NAMALWA (cell line): ENCODE measurements at regions not wholly inside any gene's neighbourhood (a gene's known extent, or its start where the extent isn't known, plus 50 kb on each side); places are given as distances from the start of the nearest gene placed in this dataset.

Experiments used
- DNase-seq: peaks from one replicate; pipeline ENCODE4 v3.0.0-alpha.2; 2015; ENCODE audit warnings: low spot score

DNA sequence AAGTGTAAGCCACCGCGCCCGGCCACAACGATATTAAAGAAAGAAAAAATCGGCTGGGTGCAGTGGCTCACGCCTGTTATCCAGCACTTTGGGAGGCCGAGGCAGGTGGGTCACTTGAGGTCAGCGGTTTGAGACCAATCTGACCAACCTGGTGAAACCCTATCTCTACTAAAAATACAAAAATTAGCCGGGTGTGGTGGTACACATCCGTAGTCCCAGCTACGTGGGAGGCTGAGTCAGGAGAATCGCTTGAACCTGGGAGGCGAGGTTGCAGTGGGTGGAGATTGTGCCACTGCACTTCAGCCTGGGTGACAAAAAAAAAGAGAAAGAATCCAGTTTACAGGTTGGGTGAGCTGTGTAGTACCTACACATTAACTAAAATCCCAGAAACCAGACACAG lies 99.9 kb upstream of the CACNA1A start:
- no peak for DNase-seq

DNA sequence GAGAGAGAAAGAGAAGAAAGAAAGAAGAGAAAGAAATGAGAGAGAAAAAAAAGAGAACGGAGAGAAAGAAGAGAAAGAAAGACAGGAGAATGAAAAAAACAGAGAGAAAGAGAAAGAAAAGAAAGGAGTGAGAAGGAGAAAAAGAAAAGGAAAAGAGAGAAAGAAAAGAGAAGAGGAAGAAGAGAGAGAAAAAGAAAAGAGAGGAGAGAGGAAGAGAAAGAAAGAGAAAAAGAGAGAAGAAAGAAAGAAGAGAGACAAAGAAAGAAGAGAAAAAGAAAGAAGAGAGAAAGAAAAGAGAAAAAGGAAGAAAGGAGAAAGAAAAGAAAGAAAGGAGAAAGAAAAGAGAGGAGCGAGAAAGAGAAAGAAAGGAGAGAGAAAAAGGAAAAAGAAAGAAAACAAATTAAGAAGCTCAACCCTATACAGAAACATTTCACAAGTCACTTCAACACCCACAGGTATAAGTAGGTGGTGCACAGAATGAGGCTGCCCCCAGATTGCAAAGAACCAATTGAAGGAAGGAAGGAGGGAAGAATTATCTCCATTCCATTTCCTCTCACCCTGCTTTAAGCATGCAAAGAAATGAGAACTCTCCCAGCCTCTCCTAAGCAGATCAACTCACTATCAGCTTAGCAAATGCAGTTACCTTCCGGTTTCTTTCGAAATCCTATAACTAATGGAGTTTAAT lies 98.8 kb upstream of the CACNA1A start:
- no peak for DNase-seq

DNA sequence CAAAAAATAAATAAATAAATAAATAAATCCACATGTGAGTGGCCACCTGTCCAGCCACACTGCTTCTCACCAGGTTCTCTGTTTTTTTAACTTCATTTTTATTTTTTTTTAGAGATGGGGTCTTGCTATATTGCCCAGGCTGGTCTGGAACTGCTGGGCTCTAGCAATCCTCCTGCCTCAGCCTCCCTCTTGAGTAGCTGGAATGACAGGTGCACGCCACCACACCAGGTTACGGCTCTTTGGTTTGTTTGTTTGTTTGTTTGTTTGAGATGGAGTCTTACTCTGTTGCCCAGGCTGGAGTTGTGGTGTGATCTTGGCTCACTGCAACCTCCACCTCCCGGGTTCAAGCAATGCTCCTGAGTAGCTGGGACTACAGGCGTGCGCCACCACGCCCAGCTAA lies 94.5 kb upstream of the CACNA1A start:
- DNase-seq, result no peak

DNA sequence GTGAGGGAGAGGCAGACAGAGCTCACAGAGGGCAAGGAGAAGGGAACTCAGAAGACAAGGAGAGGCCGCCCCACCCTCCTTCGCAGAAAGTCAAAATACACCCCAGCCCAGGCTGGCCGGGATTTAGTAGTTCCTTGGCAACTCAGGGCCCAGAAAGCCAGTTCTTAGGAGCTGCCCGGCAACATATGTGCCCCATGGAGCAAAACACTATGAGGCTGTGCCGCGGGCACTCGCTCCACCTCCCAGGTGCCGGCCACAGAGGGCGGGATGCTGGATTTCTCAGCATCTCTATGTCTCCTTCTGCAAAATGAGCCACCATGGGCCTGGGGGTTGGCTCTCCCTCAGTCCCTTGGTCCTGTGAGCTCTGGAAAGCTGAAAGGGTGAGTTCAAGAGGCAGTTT lies 93.8 kb upstream of the CACNA1A start:
- DNase-seq, result no peak

DNA sequence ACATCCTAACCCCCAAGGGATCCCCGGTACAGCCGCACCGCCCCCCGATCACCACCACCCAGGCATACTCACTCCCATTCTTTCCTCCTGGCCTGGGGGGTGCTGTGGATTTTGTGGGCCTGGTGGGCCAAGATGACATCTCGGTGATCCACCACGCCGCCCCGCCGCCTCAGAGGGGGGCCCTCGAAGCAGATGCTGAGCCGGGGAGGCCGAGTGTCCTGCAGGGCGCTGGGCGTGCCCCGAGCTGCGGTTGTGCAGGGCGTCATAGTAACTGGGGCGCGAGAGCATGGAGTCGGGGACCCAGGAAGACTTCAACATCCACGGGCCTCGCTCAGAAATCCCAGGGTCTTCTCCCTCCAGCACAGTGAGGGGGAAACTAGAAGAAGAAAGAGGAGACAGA lies 93.4 kb upstream of the CACNA1A start:
- DNase-seq, result no peak

DNA sequence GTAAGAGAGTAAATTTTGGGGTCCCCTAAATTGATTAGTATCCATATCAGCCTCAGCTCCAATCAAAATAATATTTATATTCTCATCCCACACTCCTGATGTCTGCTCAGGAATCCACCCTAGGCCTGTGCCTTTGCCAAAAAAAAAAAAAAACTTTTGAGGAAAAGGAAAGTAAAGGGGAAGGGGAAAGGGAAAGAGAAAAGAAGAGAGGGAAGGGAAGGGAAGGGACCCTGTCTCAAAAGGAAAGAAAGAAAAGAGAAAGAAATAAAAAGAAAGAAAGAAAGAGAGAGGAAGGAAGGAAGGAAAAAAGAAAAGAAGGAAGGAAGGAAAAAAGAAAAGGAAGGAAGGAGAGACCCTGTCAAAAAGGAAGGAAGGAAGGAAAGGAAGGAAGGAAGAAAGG lies 91.8 kb upstream of the CACNA1A start:
- no peak for DNase-seq

DNA sequence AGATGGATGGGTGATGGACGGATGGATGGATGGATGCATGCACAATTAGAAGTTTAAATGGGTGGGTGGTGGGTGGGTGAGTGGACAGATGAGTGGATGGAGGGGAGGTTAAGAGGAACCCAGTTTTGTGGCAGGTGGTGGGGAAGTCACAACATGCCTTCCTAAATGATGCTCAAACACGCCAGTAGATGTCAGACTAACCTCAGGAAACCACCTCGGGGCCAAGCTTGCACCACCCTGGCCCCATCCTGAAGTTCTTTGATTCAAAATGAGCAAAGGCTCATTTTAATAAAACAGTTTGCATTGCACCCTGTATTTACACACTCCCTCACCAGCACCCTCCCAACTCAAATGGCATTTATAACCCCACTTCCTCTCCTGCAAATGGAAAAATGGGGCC lies 91.4 kb upstream of the CACNA1A start:
- peak; percentile 75 for DNase-seq

DNA sequence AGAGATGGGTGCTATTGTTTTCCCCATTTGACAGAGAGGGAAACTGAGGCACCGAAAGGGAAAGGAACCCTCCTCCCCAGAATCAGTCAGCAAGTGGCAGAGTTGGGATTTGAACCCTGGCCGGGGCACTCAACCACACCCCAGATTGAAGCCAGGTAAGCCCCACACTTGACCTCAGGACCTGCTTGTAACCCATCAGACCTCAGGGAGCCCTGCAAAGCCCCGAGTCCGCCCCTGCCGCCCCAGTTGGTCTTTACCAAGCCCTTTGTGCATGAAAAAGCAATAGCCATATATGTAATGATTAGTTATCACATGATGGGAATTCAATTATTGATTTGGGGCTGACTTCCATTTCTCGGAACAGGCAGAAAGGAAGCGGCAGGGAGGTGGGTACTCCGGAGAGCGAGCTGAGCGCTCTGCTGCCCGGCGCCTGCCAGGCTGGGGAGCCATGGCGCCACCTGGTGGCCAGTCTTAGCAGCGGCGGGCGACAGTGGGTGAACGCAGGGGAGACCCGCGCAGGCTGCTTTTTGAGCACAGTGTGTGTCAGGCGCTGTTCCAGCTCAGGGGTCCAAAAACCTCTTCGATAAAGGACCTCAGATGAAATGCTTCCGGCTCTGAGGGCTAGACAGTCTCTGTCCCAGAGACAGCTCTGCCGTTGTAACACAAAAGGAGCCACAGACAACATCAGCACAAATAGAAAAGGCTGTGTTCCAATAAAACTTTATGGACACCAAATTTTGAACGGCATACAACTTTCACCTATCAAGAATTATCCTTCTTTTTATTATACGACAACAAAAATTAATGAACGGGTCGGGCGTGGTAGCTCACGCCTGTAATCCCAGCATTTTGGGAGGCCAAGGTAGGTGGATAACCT lies 82.9 kb upstream of the CACNA1A start:
- DNase-seq, result peak; percentile 76

DNA sequence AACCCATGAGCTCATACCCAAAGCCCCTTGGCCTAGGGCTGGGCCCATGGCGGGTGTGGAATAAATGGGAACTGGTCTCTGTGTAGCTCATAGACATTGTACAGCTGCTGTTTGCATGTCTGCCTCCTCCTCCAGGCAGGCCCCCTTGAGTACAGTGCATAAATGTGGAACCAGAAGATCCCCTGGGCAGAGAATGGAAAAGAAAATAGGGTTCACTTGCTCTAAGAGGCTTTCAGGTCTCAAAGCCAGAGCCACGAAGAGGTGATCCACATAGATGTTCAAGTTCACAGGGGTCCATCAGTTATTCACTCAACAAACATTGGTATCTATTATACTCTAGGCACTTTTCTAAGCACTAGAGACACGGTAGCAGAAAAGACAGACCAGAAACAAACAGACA lies 79.2 kb upstream of the CACNA1A start:
- DNase-seq, result no peak

DNA sequence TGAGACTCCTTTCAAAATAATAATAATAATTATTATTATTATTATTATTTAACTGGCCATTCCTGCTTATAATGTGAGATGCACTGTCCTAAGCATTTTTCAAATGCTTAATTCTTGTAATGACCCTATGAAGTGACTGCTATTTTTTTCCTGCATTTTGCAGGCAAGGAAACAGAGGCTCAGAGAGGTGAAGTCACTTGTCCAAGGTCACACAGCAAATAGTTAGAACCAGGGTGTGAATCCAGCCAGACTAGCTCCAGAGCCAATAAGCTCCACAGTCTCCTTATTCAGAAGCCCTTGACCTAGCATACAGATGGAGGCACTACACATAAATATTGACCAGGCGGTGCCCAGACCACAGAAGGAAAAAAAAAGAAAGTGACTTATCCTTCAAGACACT lies 77.5 kb upstream of the CACNA1A start:
- no peak for DNase-seq

DNA sequence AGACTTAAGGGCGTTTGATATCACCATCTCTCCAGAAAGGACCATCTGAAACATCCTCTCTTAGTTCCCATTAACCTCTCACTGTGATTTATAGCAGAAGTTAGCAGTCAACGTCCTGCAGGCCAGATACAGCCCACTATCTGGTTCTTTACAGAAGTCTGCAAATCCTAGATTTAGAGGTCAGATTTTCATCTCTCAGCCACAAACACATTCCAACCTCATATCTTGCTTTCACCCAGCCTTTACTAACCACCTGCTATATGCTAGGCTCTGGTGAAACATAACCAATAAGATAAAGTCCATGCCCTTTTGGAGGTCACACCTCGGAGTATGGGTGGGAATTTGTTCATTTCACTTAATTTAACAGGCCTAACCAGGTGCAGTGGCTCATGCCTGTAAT lies 76.8 kb upstream of the CACNA1A start:
- no peak for DNase-seq

DNA sequence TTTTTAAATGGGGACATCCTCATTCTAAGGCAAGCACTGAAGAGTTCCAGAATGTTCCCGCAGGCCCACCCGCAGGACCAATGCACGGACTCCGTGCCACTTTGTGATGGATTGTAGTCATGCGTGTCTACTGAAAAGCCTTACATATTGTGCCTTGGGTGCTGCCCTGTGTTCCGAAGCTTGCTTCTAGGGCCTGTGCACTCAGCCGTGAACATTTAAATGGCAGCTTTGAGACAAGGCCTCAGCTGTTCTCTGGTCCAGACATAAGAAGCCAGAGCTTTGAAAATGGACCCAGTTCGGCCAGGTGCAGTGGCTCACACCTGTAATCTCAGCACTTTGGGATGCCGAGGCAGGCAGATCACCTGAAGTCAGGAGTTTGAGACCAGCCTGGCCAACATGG lies 75.3 kb upstream of the CACNA1A start:
- DNase-seq, result no peak

DNA sequence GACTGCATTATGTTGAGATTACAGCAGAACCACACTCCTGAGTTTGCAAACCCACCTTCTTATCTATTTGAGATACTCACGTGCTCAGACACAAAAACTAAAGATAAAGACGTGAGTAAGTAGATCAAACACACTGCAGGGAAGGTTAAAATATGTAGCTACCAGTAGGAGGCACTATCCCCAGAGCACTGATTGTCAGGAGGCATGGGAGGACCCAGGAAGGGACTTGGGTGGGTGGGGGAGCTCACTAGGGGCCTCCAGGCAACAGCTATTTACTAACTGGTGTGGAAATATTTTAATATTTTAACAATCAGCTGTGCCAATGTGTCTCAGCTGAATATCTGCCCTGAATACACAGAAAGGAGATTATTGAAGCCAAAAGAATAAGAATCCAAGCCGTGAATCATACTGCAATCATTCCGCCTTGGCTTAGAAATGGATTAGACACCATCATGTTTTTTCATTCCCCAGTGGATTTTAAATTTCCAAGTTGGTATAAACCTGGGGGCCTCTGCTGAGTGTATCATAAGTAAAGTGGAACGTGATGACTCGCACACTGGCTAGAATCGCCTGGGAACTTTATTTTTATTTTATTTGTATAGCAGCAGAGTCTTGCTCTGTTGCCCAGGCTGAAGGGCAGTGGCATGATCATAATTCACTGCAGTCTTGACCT lies 73.2 kb upstream of the CACNA1A start:
- no peak for DNase-seq

DNA sequence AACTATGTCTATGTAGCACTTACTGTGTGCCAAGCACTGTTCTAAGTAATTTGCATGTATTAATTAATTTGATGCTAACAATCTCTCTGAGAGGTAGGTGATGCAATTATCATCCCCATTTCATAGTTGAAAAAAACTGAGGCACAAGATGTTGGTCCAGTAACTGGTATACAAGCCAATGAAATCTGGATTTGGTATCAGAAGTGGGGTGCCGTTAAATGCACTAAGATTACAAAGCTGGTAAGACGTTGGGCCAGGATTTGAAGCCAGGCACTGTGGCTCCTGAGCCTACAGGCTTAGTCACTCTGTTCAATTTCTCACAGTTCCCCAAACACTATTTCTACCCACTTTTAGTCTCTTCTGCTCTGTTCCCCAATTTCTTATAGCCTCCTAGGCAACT lies 70.4 kb upstream of the CACNA1A start:
- DNase-seq, result no peak

DNA sequence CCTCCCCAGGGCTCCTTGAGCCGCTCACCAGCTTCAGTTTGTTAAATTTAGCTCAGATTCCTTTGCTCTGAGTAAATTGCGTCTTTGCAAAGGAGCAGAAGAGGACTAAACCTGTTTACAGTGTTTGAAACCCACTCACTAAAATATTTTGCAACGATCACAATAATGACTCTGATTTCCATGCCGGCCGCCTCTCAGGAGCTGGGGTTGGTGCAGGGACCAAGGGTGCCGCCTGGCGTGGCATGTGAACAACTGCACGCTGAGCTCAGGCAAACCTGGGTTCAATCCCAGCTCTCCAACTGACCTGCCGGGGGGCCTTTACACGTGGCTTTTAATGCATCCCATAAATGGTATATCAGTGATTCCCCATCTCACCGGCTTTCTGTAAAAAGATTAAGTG lies 68.7 kb upstream of the CACNA1A start:
- DNase-seq, result no peak

DNA sequence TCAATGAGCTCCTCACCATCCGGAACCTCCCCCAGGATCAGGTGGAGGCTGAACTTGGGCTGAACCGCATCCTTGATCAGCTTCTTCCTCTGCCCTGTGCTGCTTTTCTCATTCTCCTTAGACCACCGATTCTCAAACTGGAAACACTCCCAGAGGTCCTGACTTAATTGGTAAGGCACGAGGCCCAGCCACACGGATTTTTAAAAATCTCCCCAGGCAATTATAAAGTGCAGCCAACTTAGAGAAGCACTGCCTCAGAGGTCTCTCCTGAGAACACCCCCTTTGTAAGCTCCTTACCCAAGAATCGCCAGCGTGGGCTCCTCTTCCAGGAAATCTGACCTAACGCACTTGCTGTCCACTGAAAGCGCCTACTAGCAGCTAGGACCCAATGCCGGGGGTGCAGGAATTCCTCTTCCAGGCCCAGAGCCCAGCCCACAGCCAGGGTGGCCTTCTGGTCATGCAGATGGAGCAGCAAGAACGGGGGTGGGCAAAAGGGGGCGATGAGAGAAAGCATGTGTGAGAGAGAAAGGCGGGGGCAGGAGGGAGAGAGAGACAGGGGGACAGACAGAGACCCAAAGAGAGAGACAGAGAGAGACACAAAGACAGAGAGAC lies 66.9 kb upstream of the CACNA1A start:
- DNase-seq, result no peak

DNA sequence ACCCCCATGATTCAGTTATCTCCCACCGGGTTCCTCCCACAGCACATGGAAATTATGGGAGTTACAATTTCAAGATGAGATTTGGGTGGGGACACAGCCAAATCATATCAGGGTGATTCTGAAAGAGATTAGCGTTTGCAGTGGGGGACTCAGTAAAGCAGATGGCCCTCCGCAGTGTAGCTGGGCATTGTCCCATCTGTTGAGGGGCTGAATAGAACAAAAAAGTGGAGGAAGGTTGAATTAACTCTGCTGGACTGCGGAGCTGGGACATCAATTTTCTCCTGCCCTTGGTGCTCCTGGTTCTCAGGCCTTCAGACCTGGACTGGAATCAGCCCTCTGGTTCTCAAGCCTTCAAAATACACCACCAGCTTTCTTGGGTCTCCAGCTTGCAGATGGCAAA lies 55.2 kb upstream of the CACNA1A start:
- DNase-seq, result no peak

DNA sequence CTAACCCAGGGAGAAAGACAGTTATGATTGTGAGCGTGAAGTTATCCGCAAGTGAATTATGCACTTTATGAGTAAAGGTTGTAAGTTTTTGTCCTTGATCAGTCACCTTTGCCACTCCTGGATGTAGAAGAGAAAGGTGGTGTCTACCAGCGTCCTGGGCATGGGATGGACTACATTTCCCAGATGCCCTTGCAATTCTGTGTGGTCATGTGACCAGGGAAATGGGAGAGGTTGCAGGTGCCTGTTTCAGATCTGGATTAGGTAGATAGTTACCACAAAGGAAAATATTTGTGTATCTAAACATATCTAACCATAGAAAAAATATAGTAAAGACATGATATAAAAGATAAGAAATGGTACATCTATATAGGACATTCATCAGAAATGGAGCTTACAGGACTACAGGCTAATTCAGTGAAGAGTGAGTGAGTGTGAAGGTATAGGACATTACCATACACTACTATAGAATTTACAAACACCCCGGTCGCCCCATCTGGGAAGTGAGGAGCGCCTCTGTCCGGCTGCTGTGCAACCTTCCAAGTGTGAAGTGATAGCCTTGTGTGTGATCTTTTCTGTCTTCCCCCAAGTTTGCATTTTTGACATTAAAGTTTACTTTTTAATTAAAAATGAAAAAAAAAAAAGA lies 51.6 kb upstream of the CACNA1A start:
- peak; percentile 49 for DNase-seq

DNA sequence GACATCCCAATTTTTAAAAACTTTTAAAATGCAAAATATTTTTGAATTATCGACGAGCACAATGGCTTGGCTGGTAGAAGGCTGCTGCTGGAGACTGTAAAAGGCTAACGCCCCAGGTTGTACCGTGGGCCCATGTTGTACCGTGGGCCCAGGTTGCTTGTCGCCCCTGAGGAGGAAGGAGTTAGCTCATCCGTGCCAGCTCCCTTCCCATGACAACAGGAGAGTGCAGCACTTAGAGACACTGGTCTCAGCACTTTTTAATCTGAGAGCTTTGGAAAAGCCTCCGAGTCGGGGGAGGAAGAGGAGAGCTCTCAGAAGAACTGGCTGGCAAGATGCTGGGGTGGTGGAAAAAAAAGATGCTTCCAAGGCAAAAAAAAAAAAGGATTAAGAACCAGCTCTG lies 50.3 kb upstream of the CACNA1A start:
- DNase-seq, result no peak
